Prostate gland (tissue), 2 donors: ENCODE measurements at regions not wholly inside any gene's neighbourhood (a gene's known extent, or its start where the extent isn't known, plus 50 kb on each side); places are given as distances from the start of the nearest gene placed in this dataset.

Source experiments
- POLR2A ChIP-seq: fragments of 450-650 bp; IDR thresholded peaks from one replicate; pipeline ENCODE4 v1.6.1; 2016; ENCODE audit warnings: antibody characterized with exemption, mild to moderate bottlenecking
- POLR2AphosphoS5 ChIP-seq: sonication (generic); formaldehyde crosslinking; IDR thresholded peaks from one replicate; pipeline ENCODE4 v1.6.1; 2017; ENCODE audit warnings: antibody characterized with exemption
- TF ChIP-seq, protein P1 (sequence below), 4 experiments: fragments of 200-600 bp in 2 of 4; fragments of 450-650 bp in 2 of 4; sonication (generic) in 2 of 4; IDR thresholded peaks; 1 replicate in 3 of 4; 2 replicates in 1 of 4; pipeline ENCODE4 v1.5.1; 2016 to 2019; ENCODE audit warnings: antibody characterized with exemption in 4 of 4, mild to moderate bottlenecking in 2 of 4, moderate library complexity in 2 of 4

DNA sequence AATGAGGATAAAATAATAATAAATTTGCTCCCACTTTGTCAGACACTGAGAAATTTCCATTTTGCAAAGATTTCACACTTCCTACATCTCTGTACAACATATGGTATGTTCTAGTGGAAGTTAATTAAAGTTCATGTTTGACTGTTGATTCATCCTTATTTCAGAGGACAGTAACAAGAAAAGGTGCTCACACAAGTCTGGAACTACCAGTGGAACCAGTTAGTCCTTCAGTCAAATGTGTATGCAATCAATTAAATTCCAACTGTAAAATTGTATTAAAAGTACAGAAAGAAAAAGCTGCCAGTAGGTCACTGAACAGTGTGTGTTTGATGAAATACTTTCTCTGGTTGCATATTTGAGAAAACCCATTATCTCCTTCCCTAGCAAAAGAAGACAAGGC lies 496.0 kb upstream of the PKN2 start:
- TF ChIP-seq, protein P1, sequence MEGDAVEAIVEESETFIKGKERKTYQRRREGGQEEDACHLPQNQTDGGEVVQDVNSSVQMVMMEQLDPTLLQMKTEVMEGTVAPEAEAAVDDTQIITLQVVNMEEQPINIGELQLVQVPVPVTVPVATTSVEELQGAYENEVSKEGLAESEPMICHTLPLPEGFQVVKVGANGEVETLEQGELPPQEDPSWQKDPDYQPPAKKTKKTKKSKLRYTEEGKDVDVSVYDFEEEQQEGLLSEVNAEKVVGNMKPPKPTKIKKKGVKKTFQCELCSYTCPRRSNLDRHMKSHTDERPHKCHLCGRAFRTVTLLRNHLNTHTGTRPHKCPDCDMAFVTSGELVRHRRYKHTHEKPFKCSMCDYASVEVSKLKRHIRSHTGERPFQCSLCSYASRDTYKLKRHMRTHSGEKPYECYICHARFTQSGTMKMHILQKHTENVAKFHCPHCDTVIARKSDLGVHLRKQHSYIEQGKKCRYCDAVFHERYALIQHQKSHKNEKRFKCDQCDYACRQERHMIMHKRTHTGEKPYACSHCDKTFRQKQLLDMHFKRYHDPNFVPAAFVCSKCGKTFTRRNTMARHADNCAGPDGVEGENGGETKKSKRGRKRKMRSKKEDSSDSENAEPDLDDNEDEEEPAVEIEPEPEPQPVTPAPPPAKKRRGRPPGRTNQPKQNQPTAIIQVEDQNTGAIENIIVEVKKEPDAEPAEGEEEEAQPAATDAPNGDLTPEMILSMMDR (IDR thresholded peaks at IDR 0.05): no peak
- TF ChIP-seq POLR2A (no peak), POLR2AphosphoS5 (no peak)
